ENCODE measurements at regions not wholly inside any gene's neighbourhood (a gene's known extent, or its start where the extent isn't known, plus 50 kb on each side); places are given as distances from the start of the nearest gene placed in this dataset.
A peak's percentile ranks its signal among the peaks of the same experiment; 100 is the strongest.

DNA sequence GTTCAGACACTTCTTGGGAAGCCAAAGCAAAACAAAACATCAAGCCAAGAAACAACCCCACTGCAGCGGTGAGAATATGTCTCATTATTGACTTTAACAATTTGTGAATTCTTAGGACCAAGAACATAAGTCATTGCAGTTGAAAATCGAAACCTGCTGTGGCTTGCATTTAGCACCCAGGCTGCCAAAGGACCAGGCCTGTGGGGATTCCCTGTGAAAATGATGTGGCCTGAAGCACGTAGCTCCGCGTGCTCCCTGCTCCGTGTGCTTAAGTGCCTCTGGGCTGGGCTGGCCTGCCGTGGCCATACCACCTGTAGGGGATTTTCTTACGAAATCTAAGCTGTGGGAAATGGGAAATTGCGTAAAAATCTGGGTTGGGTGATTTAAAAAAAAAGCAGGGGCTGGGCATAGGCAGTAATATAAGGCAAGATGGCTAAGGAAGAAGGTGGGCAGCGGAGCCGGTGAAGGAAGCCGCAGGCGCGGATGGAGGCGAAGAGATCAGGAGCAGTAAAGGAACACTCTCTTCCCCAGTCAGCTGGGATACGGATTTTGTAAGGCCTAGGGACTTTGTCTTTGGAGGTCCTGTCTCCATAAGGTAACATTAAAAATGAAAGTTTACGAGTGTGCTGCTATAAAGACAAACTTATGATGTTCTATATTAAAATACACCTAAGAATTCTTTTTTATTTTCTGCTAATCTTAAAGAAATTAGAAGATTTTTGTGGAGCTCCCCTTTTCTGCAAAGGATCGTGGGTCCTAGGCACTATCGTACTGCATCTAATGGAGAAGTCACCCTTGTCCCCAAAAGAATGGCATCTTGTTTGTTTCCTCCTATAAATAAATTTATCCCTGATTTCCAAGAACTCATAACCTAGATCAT lies 189.6 kb upstream of the SEMA6A start:
- no peak overlapping the region for H2AK5ac ChIP-seq (ENCODE audit: insufficient read length, low read length)
- no peak overlapping the region for H4K5ac ChIP-seq (ENCODE audit: insufficient read length, low read depth, low read length)
- no peak overlapping the region for H3K9ac ChIP-seq (ENCODE audit: extremely low read depth, insufficient read length, low read length)
- peak overlapping the region in 2 of 3 experiments; percentile 52 to 76; a peak in 3 of 7 replicates for H3K27ac Mint-ChIP-seq
- no peak overlapping the region for H3K4me2 ChIP-seq (ENCODE audit: insufficient read depth, insufficient read length, low read length)
- no peaks in the 10 kb centered on the region for H3K79me2 ChIP-seq (ENCODE audit: insufficient read depth, low read length)
- H2BK20ac ChIP-seq (ENCODE audit: low read depth, low read length, poor library complexity, severe bottlenecking): no peak overlapping the region
- H3K4me1 ChIP-seq (ENCODE audit: insufficient read depth, low read length): peaks cover 11% of the 10 kb centered on the region; the same call in 1 of the 2 replicates
- no peaks in the 10 kb centered on the region for H3K9me3 ChIP-seq (ENCODE audit: control insufficient read depth, low read depth, low read length)
- DNase-seq: no peak
- H3K79me1 ChIP-seq (ENCODE audit: insufficient read depth, low read depth, low read length, poor library complexity, severe bottlenecking): no peaks in the 10 kb centered on the region
- no peak overlapping the region for H2AFZ ChIP-seq (ENCODE audit: low read length)
- H3K18ac ChIP-seq (ENCODE audit: insufficient read length, low read depth, low read length): no peak overlapping the region
- H3K23ac ChIP-seq (ENCODE audit: insufficient read length, low read depth, low read length): no peak overlapping the region
- H3T11ph ChIP-seq (ENCODE audit: low read length): no peak overlapping the region
- no peak overlapping the region for H3K14ac ChIP-seq (ENCODE audit: insufficient read depth, low read length)
- no peak overlapping the region for H2BK15ac ChIP-seq (ENCODE audit: low read depth, low read length)
- H3K9me3 Mint-ChIP-seq: no peaks in the 10 kb centered on the region; a peak in 1 of 5 replicates
- no peak overlapping the region for H3K4ac ChIP-seq (ENCODE audit: low read depth, low read length)
- peaks cover 38 to 52% of the 10 kb centered on the region in 2 experiments for H3K4me1 Mint-ChIP-seq
- H2BK5ac ChIP-seq (ENCODE audit: insufficient read length, low read length): no peak overlapping the region
- no peak overlapping the region for H2BK120ac ChIP-seq (ENCODE audit: low read depth, low read length, poor library complexity, severe bottlenecking)
- H4K91ac ChIP-seq (ENCODE audit: insufficient read length, low read depth, low read length): no peak overlapping the region
- H3K27me3 ChIP-seq (ENCODE audit: insufficient read depth, low read length): no peaks in the 10 kb centered on the region
- no peak overlapping the region for H3K27ac ChIP-seq (ENCODE audit: insufficient read length, low read depth, low read length)
- no peak overlapping the region for H2BK12ac ChIP-seq (ENCODE audit: insufficient read length, low read depth, low read length)
- H3K4me3 Mint-ChIP-seq: no peak overlapping the region
- H4K20me1 ChIP-seq (ENCODE audit: control insufficient read depth, insufficient read depth, insufficient read length): no peaks in the 10 kb centered on the region
- no peaks in the 10 kb centered on the region for H3K27me3 Mint-ChIP-seq (ENCODE audit: low read depth)
- H3K23me2 ChIP-seq (ENCODE audit: insufficient read length, low read depth, low read length, poor library complexity, severe bottlenecking): no peaks in the 10 kb centered on the region
- H3K56ac ChIP-seq (ENCODE audit: insufficient read length, low read depth, low read length): no peak overlapping the region
- TF ChIP-seq, protein P1, sequence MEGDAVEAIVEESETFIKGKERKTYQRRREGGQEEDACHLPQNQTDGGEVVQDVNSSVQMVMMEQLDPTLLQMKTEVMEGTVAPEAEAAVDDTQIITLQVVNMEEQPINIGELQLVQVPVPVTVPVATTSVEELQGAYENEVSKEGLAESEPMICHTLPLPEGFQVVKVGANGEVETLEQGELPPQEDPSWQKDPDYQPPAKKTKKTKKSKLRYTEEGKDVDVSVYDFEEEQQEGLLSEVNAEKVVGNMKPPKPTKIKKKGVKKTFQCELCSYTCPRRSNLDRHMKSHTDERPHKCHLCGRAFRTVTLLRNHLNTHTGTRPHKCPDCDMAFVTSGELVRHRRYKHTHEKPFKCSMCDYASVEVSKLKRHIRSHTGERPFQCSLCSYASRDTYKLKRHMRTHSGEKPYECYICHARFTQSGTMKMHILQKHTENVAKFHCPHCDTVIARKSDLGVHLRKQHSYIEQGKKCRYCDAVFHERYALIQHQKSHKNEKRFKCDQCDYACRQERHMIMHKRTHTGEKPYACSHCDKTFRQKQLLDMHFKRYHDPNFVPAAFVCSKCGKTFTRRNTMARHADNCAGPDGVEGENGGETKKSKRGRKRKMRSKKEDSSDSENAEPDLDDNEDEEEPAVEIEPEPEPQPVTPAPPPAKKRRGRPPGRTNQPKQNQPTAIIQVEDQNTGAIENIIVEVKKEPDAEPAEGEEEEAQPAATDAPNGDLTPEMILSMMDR (conservative IDR thresholded peaks at IDR 0.05): no peak
- no peaks in the 10 kb centered on the region for H3K36me3 Mint-ChIP-seq (ENCODE audit: insufficient read depth in 1 of 3, low read depth in 3 of 3)
- no CpG with 5 or more reads among the region's 19 CpGs for WGBS (ENCODE audit: extremely low coverage, insufficient read length, low lambda C conversion rate)
- no peak overlapping the region for H4K8ac ChIP-seq (replicated peaks; ENCODE audit: insufficient read length, low read depth, low read length)
